ENCODE measurements at regions not wholly inside any gene's neighbourhood (a gene's known extent, or its start where the extent isn't known, plus 50 kb on each side); places are given as distances from the start of the nearest gene placed in this dataset.

- TF ChIP-seq, protein P1, sequence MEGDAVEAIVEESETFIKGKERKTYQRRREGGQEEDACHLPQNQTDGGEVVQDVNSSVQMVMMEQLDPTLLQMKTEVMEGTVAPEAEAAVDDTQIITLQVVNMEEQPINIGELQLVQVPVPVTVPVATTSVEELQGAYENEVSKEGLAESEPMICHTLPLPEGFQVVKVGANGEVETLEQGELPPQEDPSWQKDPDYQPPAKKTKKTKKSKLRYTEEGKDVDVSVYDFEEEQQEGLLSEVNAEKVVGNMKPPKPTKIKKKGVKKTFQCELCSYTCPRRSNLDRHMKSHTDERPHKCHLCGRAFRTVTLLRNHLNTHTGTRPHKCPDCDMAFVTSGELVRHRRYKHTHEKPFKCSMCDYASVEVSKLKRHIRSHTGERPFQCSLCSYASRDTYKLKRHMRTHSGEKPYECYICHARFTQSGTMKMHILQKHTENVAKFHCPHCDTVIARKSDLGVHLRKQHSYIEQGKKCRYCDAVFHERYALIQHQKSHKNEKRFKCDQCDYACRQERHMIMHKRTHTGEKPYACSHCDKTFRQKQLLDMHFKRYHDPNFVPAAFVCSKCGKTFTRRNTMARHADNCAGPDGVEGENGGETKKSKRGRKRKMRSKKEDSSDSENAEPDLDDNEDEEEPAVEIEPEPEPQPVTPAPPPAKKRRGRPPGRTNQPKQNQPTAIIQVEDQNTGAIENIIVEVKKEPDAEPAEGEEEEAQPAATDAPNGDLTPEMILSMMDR (IDR thresholded peaks at IDR 0.05; ENCODE audit: insufficient read depth, low read depth, low read length): no peak
- TF ChIP-seq EZH2 (IDR thresholded peaks at IDR 0.05; ENCODE audit: insufficient read depth, low read length): no peak
Observed at GRCh38 chr3:176787506-176787905, 409.8 kb downstream of the TBL1XR1 start.

All from astrocyte (in vitro differentiated cells and primary cell).